ENCODE measurements at regions not wholly inside any gene's neighbourhood (a gene's known extent, or its start where the extent isn't known, plus 50 kb on each side); places are given as distances from the start of the nearest gene placed in this dataset.

GRCh38 chr2:105187531-105187930 lies 54.0 kb upstream of the GPR45 start:
- Histone ChIP-seq H4K91ac (ENCODE audit: low read depth, low read length, poor library complexity) (no peak overlapping the region), H2BK15ac (ENCODE audit: low read length) (no peak overlapping the region), H2BK120ac (ENCODE audit: low read depth, low read length) (no peak overlapping the region), H3K23ac (ENCODE audit: low read depth, low read length, poor library complexity) (no peak overlapping the region), H3K4ac (ENCODE audit: low read length) (no peak overlapping the region), H2AK5ac (ENCODE audit: low read depth, low read length) (no peak overlapping the region), H3K9ac (ENCODE audit: low read depth, low read length, poor library complexity) (no peak overlapping the region), H3K79me1 (ENCODE audit: low read depth, low read length) (no peaks in the 10 kb centered on the region), H3K27me3 (ENCODE audit: control insufficient read depth in 3 of 3, insufficient read depth in 3 of 3, low read depth in 1 of 3, low read length in 3 of 3) (peaks cover 0 to 44% (median 0%) of the 10 kb centered on the region in 3 experiments), H3K4me3 (ENCODE audit: low read length in 2 of 2) (no peak overlapping the region), H2AFZ (ENCODE audit: low read length) (no peak overlapping the region), H3K36me3 (replicated peaks in 1 of 2; ENCODE audit: control insufficient read depth in 2 of 2, insufficient read depth in 2 of 2, low read length in 2 of 2) (no peaks in the 10 kb centered on the region), H4K8ac (ENCODE audit: low read depth, low read length) (no peak overlapping the region), H2BK12ac (ENCODE audit: low read length) (no peak overlapping the region), H3K4me2 (ENCODE audit: insufficient read depth, low read length, poor library complexity, severe bottlenecking) (no peak overlapping the region), H2BK5ac (ENCODE audit: low read length) (no peak overlapping the region), H3K9me3 (replicated peaks in 1 of 2; ENCODE audit: control insufficient read depth in 2 of 2, insufficient read depth in 1 of 2, low read depth in 1 of 2, low read length in 2 of 2) (peaks cover 0 to 8% of the 10 kb centered on the region in 2 donors), H3K18ac (ENCODE audit: low read length) (no peak overlapping the region), H3K27ac (replicated peaks; ENCODE audit: low read length) (no peak overlapping the region), H3K14ac (ENCODE audit: low read length) (no peak overlapping the region), H3K4me1 (ENCODE audit: control insufficient read depth in 2 of 2, insufficient read depth in 1 of 2, low read depth in 1 of 2, low read length in 2 of 2) (peaks cover 0 to 2% of the 10 kb centered on the region in 2 donors)
- DNase-seq (ENCODE audit: low spot score) = no peak
- no CpG with 5 or more reads among the region's 7 CpGs for WGBS, 2 donors (ENCODE audit: extremely low coverage in 2 of 2, insufficient read length in 2 of 2, insufficient replicate concordance in 1 of 2)

DNA sequence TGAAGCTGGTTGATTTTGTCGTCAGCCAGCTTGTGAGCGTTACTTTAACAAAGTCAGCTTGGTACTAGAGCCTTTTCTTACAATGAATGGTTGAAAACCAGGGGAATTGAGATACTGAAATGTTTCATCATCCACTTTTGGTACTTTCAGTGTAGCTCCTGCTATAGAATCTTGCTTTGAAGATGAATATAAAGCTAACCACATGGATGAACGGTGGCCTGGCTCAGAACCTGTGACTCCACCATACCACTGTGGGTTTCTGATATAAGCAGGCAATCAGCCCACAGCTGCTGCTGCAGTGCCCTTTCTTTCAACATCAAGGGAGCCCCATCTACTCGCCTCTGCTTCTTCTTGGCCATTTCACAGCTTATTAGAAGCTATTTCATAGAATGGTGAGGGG lies 53.2 kb upstream of the GPR45 start:
- Histone ChIP-seq H3K27ac (replicated peaks; ENCODE audit: low read length) (no peak overlapping the region), H2BK15ac (ENCODE audit: low read length) (no peak overlapping the region), H2BK12ac (ENCODE audit: low read length) (no peak overlapping the region), H3K9me3 (replicated peaks in 1 of 2; ENCODE audit: control insufficient read depth in 2 of 2, insufficient read depth in 1 of 2, low read depth in 1 of 2, low read length in 2 of 2) (peaks cover 0 to 13% of the 10 kb centered on the region in 2 donors), H3K14ac (ENCODE audit: low read length) (no peak overlapping the region), H2AFZ (ENCODE audit: low read length) (no peak overlapping the region), H4K8ac (ENCODE audit: low read depth, low read length) (no peak overlapping the region), H3K79me1 (ENCODE audit: low read depth, low read length) (no peaks in the 10 kb centered on the region), H3K23ac (ENCODE audit: low read depth, low read length, poor library complexity) (no peak overlapping the region), H3K9ac (ENCODE audit: low read depth, low read length, poor library complexity) (no peak overlapping the region), H3K36me3 (replicated peaks in 1 of 2; ENCODE audit: control insufficient read depth in 2 of 2, insufficient read depth in 2 of 2, low read length in 2 of 2) (no peaks in the 10 kb centered on the region), H3K27me3 (ENCODE audit: control insufficient read depth in 3 of 3, insufficient read depth in 3 of 3, low read depth in 1 of 3, low read length in 3 of 3) (peaks cover 0 to 38% (median 0%) of the 10 kb centered on the region in 3 experiments), H3K18ac (ENCODE audit: low read length) (no peak overlapping the region), H3K4me3 (ENCODE audit: low read length in 2 of 2) (no peak overlapping the region), H3K4ac (ENCODE audit: low read length) (no peak overlapping the region), H2BK5ac (ENCODE audit: low read length) (no peak overlapping the region), H3K4me2 (ENCODE audit: insufficient read depth, low read length, poor library complexity, severe bottlenecking) (no peak overlapping the region), H2AK5ac (ENCODE audit: low read depth, low read length) (no peak overlapping the region), H4K91ac (ENCODE audit: low read depth, low read length, poor library complexity) (no peak overlapping the region), H2BK120ac (ENCODE audit: low read depth, low read length) (no peak overlapping the region), H3K4me1 (ENCODE audit: control insufficient read depth in 2 of 2, insufficient read depth in 1 of 2, low read depth in 1 of 2, low read length in 2 of 2) (peaks cover 0 to 2% of the 10 kb centered on the region in 2 donors)
- no CpG with 5 or more reads among the region's 4 CpGs for WGBS, 2 donors (ENCODE audit: extremely low coverage in 2 of 2, insufficient read length in 2 of 2, insufficient replicate concordance in 1 of 2)
- no peak for DNase-seq (ENCODE audit: low spot score)
